GM18868 (cell line): ENCODE measurements at regions not wholly inside any gene's neighbourhood (a gene's known extent, or its start where the extent isn't known, plus 50 kb on each side); places are given as distances from the start of the nearest gene placed in this dataset.

Source experiments
- ATAC-seq: cut with Tn5 transposase; IDR thresholded peaks from one replicate; pipeline ENCODE4 v1.9.1; 2021; ENCODE audit warnings: mild to moderate bottlenecking, moderate library complexity; ENCODE audit not compliant: unreplicated experiment

GRCh38 chr4:53821179-53821851 lies 230.0 kb upstream of the LNX1 start:
- no peak for ATAC-seq

- ATAC-seq = no peak
Observed at GRCh38 chr4:53818104-53818503, 226.8 kb upstream of the LNX1 start.

GRCh38 chr4:53816561-53816960 lies 225.3 kb upstream of the LNX1 start:
- ATAC-seq = no peak

- no peak for ATAC-seq
Observed at GRCh38 chr4:53815281-53815680, 224.0 kb upstream of the LNX1 start.

- ATAC-seq = no peak
Observed at GRCh38 chr4:53813998-53814397, 222.7 kb upstream of the LNX1 start.

GRCh38 chr4:53810643-53811042 lies 219.4 kb upstream of the LNX1 start:
- no peak for ATAC-seq

GRCh38 chr4:53809816-53810215 lies 218.5 kb upstream of the LNX1 start:
- ATAC-seq = no peak

- no peak for ATAC-seq
Observed at GRCh38 chr4:53805291-53805690, 214.0 kb upstream of the LNX1 start.

- ATAC-seq = peak; percentile 83
Observed at GRCh38 chr4:53804719-53805118, 213.4 kb upstream of the LNX1 start.

GRCh38 chr4:53802500-53802899 lies 211.2 kb upstream of the LNX1 start:
- ATAC-seq = no peak

GRCh38 chr4:53801373-53801772 lies 210.1 kb upstream of the LNX1 start:
- ATAC-seq = no peak

- no peak for ATAC-seq
Observed at GRCh38 chr4:53800741-53801140, 209.5 kb upstream of the LNX1 start.

- no peak for ATAC-seq
Observed at GRCh38 chr4:53793096-53793495, 201.8 kb upstream of the LNX1 start.

GRCh38 chr4:53790286-53790685 lies 199.0 kb upstream of the LNX1 start:
- no peak for ATAC-seq

GRCh38 chr4:53788621-53789020 lies 197.3 kb upstream of the LNX1 start:
- no peak for ATAC-seq

GRCh38 chr4:53788011-53788410 lies 196.7 kb upstream of the LNX1 start:
- ATAC-seq = no peak

- no peak for ATAC-seq
Observed at GRCh38 chr4:53786632-53787031, 195.3 kb upstream of the LNX1 start.

GRCh38 chr4:53785996-53786395 lies 194.7 kb upstream of the LNX1 start:
- ATAC-seq = no peak

- ATAC-seq = no peak
Observed at GRCh38 chr4:53784112-53784511, 192.8 kb upstream of the LNX1 start.

GRCh38 chr4:53783208-53783859 lies 192.0 kb upstream of the LNX1 start:
- no peak for ATAC-seq

GRCh38 chr4:53782458-53782845 lies 191.2 kb upstream of the LNX1 start:
- no peak for ATAC-seq

- no peak for ATAC-seq
Observed at GRCh38 chr4:53781629-53782457, 190.6 kb upstream of the LNX1 start.
